WTC11 (cell line): ENCODE measurements at regions not wholly inside any gene's neighbourhood (a gene's known extent, or its start where the extent isn't known, plus 50 kb on each side); places are given as distances from the start of the nearest gene placed in this dataset.

Experiments used
- ATAC-seq: fragments of 200-7000 bp; cut with Tn5 transposase; 2 replicates; pipeline ENCODE4 v1.10.0; 2021; ENCODE audit warnings: mild to moderate bottlenecking, moderate library complexity
- CTCF ChIA-PET: fragments of 300-600 bp; sonication (Branson Sonifier 250); formaldehyde crosslinking; loops from one replicate; lab custom pipeline; 2021; ENCODE audit warnings: antibody characterized with exemption; lab: Charles Lee
- POLR2A ChIA-PET: fragments of 350-600 bp; sonication (Branson Sonifier 250); formaldehyde crosslinking; loops from one replicate; lab custom pipeline; 2021; ENCODE audit warnings: antibody characterized with exemption; lab: Charles Lee
- DNase-seq: peaks from one replicate; pipeline ENCODE4 v3.0.0; 2021; ENCODE audit warnings: low spot score
- H3K27ac Mint-ChIP-seq: 2 replicates; pipeline ENCODE4 v1.8.0; 2021; ENCODE audit warnings: mixed read lengths
- H3K27me3 Mint-ChIP-seq: 2 replicates; pipeline ENCODE4 v1.8.0; 2021; ENCODE audit warnings: low read depth, mild to moderate bottlenecking, moderate library complexity, mixed read lengths
- H3K36me3 Mint-ChIP-seq: 2 replicates; pipeline ENCODE4 v1.8.0; 2021; ENCODE audit warnings: mixed read lengths
- H3K4me1 Mint-ChIP-seq: 2 replicates; pipeline ENCODE4 v1.8.0; 2022; ENCODE audit warnings: mixed read lengths
- H3K4me3 Mint-ChIP-seq: 2 replicates; pipeline ENCODE4 v1.8.0; 2021; ENCODE audit warnings: mild to moderate bottlenecking, moderate library complexity, mixed read lengths
- H3K9me3 Mint-ChIP-seq: 2 replicates; pipeline ENCODE4 v1.8.0; 2021; ENCODE audit warnings: mixed read lengths
- AFF4 ChIP-seq: sonication (generic); formaldehyde crosslinking; IDR thresholded peaks from 2 replicates; pipeline ENCODE4 v1.8.1; 2023; ENCODE audit warnings: mild to moderate bottlenecking, missing genetic modification reagents, borderline replicate concordance
- CBFB ChIP-seq: sonication (generic); formaldehyde crosslinking; IDR thresholded peaks from 2 replicates; pipeline ENCODE4 v1.8.1; 2022; ENCODE audit warnings: mild to moderate bottlenecking, low read depth, missing genetic modification reagents
- ELF4 ChIP-seq: sonication (generic); formaldehyde crosslinking; IDR thresholded peaks from 2 replicates; pipeline ENCODE4 v1.8.1; 2022; ENCODE audit warnings: low read depth, mild to moderate bottlenecking, moderate library complexity, missing genetic modification reagents
- IRF1 ChIP-seq: sonication (generic); formaldehyde crosslinking; IDR thresholded peaks from 2 replicates; pipeline ENCODE4 v1.8.0; 2023; ENCODE audit warnings: missing genetic modification reagents
- IRF2 ChIP-seq: sonication (generic); formaldehyde crosslinking; IDR thresholded peaks from 2 replicates; pipeline ENCODE4 v1.8.0; 2022; ENCODE audit warnings: low read depth, missing genetic modification reagents, borderline replicate concordance
- MYBL2 ChIP-seq: sonication (generic); formaldehyde crosslinking; IDR thresholded peaks from 2 replicates; pipeline ENCODE4 v1.8.1; 2023; ENCODE audit warnings: mild to moderate bottlenecking, moderate library complexity, missing genetic modification reagents
- NFYB ChIP-seq: sonication (generic); formaldehyde crosslinking; conservative IDR thresholded peaks from 2 replicates; pipeline ENCODE4 v1.8.0; 2022; ENCODE audit warnings: low read depth, missing genetic modification reagents
- OVOL2 ChIP-seq: fragments of 250-450 bp; sonication (Bioruptor Pico); IDR thresholded peaks from 2 replicates; pipeline ENCODE4 v1.9.0; 2021; ENCODE audit warnings: mild to moderate bottlenecking, borderline replicate concordance
- TEAD1 ChIP-seq: sonication (generic); formaldehyde crosslinking; IDR thresholded peaks from 2 replicates; pipeline ENCODE4 v1.8.0; 2022; ENCODE audit warnings: mild to moderate bottlenecking, missing genetic modification reagents
- TEAD4 ChIP-seq: sonication (generic); formaldehyde crosslinking; IDR thresholded peaks from 2 replicates; pipeline ENCODE4 v1.8.0; 2022; ENCODE audit warnings: mild to moderate bottlenecking, missing genetic modification reagents
- ZBTB21 ChIP-seq: sonication (generic); formaldehyde crosslinking; IDR thresholded peaks from 2 replicates; pipeline ENCODE4 v1.8.1; 2023; ENCODE audit warnings: mild to moderate bottlenecking, missing genetic modification reagents, borderline replicate concordance
- ZNF281 ChIP-seq: sonication (generic); formaldehyde crosslinking; IDR thresholded peaks from 2 replicates; pipeline ENCODE4 v1.8.0; 2023; ENCODE audit warnings: mild to moderate bottlenecking, missing genetic modification reagents
- ZNF512 ChIP-seq: sonication (generic); formaldehyde crosslinking; IDR thresholded peaks from 2 replicates; pipeline ENCODE4 v1.8.1; 2022; ENCODE audit warnings: missing genetic modification reagents, borderline replicate concordance
- TF ChIP-seq, protein P1 (sequence below): sonication (generic); formaldehyde crosslinking; IDR thresholded peaks from 2 replicates; pipeline ENCODE4 v1.8.0; 2022; ENCODE audit warnings: mild to moderate bottlenecking, missing genetic modification reagents
- TF ChIP-seq, protein P2 (sequence below): sonication (generic); formaldehyde crosslinking; conservative IDR thresholded peaks from 2 replicates; pipeline ENCODE4 v1.8.1; 2022; ENCODE audit warnings: mild to moderate bottlenecking, missing genetic modification reagents
- TF ChIP-seq, protein P3 (sequence below): fragments of 250-450 bp; sonication (Bioruptor Pico); IDR thresholded peaks from 2 replicates; pipeline ENCODE4 v1.9.0; 2021; ENCODE audit warnings: mild to moderate bottlenecking
- TF ChIP-seq, protein P4 (sequence below): fragments of 250-450 bp; sonication (Bioruptor Pico); IDR thresholded peaks from 2 replicates; pipeline ENCODE4 v1.9.0; 2021; ENCODE audit warnings: moderate library complexity, mild to moderate bottlenecking, inconsistent platforms, borderline replicate concordance
- TF ChIP-seq, protein P5 (sequence below): sonication (generic); formaldehyde crosslinking; IDR thresholded peaks from 2 replicates; pipeline ENCODE4 v1.8.1; 2022; ENCODE audit warnings: mild to moderate bottlenecking, moderate library complexity, missing genetic modification reagents

GRCh38 chr1:34455121-34455520, 278.4 kb downstream of the C1orf94 start:
- ATAC-seq, result no peak
- no peak overlapping the region for H3K27ac Mint-ChIP-seq
- no peak overlapping the region for H3K4me3 Mint-ChIP-seq
- H3K36me3 Mint-ChIP-seq, result no peaks in the 10 kb centered on the region
- CTCF ChIA-PET, result interaction anchor here (1.1 kb wide), 1 partner anchor 288 kb away, joined by 3 read pairs; no protein-coding TSS in a partner anchor
- no peak for TF ChIP-seq IRF2 (CRISPR knock-in tag)
- TF ChIP-seq, protein P1, sequence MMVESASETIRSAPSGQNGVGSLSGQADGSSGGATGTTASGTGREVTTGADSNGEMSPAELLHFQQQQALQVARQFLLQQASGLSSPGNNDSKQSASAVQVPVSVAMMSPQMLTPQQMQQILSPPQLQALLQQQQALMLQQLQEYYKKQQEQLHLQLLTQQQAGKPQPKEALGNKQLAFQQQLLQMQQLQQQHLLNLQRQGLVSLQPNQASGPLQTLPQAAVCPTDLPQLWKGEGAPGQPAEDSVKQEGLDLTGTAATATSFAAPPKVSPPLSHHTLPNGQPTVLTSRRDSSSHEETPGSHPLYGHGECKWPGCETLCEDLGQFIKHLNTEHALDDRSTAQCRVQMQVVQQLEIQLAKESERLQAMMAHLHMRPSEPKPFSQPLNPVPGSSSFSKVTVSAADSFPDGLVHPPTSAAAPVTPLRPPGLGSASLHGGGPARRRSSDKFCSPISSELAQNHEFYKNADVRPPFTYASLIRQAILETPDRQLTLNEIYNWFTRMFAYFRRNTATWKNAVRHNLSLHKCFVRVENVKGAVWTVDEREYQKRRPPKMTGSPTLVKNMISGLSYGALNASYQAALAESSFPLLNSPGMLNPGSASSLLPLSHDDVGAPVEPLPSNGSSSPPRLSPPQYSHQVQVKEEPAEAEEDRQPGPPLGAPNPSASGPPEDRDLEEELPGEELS, result no peak
- no peak for TF ChIP-seq ZNF281 (CRISPR knock-in tag)
- TF ChIP-seq, protein P2, sequence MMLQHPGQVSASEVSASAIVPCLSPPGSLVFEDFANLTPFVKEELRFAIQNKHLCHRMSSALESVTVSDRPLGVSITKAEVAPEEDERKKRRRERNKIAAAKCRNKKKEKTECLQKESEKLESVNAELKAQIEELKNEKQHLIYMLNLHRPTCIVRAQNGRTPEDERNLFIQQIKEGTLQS, result no peak
- TF ChIP-seq IRF1 (CRISPR knock-in tag), result no peak
- TF ChIP-seq, protein P3, sequence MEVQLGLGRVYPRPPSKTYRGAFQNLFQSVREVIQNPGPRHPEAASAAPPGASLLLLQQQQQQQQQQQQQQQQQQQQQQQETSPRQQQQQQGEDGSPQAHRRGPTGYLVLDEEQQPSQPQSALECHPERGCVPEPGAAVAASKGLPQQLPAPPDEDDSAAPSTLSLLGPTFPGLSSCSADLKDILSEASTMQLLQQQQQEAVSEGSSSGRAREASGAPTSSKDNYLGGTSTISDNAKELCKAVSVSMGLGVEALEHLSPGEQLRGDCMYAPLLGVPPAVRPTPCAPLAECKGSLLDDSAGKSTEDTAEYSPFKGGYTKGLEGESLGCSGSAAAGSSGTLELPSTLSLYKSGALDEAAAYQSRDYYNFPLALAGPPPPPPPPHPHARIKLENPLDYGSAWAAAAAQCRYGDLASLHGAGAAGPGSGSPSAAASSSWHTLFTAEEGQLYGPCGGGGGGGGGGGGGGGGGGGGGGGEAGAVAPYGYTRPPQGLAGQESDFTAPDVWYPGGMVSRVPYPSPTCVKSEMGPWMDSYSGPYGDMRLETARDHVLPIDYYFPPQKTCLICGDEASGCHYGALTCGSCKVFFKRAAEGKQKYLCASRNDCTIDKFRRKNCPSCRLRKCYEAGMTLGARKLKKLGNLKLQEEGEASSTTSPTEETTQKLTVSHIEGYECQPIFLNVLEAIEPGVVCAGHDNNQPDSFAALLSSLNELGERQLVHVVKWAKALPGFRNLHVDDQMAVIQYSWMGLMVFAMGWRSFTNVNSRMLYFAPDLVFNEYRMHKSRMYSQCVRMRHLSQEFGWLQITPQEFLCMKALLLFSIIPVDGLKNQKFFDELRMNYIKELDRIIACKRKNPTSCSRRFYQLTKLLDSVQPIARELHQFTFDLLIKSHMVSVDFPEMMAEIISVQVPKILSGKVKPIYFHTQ (CRISPR knock-in tag), result no peak
- TF ChIP-seq MYBL2 (CRISPR knock-in tag), result no peak
- TF ChIP-seq CBFB, result no peak
- no peak for TF ChIP-seq ELF4 (CRISPR knock-in tag)
- TF ChIP-seq ZNF512, result no peak
- TF ChIP-seq, protein P4, sequence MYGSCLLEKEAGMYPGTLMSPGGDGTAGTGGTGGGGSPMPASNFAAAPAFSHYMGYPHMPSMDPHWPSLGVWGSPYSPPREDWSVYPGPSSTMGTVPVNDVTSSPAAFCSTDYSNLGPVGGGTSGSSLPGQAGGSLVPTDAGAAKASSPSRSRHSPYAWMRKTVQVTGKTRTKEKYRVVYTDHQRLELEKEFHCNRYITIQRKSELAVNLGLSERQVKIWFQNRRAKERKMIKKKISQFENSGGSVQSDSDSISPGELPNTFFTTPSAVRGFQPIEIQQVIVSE (CRISPR knock-in tag), result no peak
- TF ChIP-seq AFF4, result no peak
- TF ChIP-seq OVOL2 (CRISPR knock-in tag), result no peak
- TF ChIP-seq, protein P5, sequence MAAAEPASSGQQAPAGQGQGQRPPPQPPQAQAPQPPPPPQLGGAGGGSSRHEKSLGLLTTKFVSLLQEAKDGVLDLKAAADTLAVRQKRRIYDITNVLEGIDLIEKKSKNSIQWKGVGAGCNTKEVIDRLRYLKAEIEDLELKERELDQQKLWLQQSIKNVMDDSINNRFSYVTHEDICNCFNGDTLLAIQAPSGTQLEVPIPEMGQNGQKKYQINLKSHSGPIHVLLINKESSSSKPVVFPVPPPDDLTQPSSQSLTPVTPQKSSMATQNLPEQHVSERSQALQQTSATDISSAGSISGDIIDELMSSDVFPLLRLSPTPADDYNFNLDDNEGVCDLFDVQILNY (CRISPR knock-in tag), result no peak
- TF ChIP-seq TEAD4 (CRISPR knock-in tag), result no peak
- TF ChIP-seq NFYB (CRISPR knock-in tag), result no peak
- no peak for TF ChIP-seq TEAD1
- TF ChIP-seq ZBTB21, result no peak
- no peaks in the 10 kb centered on the region; the same call in 1 of the 2 replicates for H3K27me3 Mint-ChIP-seq
- no peaks in the 10 kb centered on the region for H3K9me3 Mint-ChIP-seq
- peaks cover 7% of the 10 kb centered on the region for H3K4me1 Mint-ChIP-seq
- POLR2A ChIA-PET, result no interaction called here
- no peak for DNase-seq
